Gastroesophageal sphincter (tissue), 4 donors: ENCODE measurements at regions not wholly inside any gene's neighbourhood (a gene's known extent, or its start where the extent isn't known, plus 50 kb on each side); places are given as distances from the start of the nearest gene placed in this dataset.
A peak's percentile ranks its signal among the peaks of the same experiment; 100 is the strongest.

Experiments
- ATAC-seq: fragments of 150-250 bp; one replicate; pipeline ENCODE4 v1.9.1; 2016; ENCODE audit warnings: mild to moderate bottlenecking, moderate library complexity
- H3K27ac ChIP-seq, 4 donors: fragments of 200-600 bp; sonication (generic) in 3 of 4; 1 replicate in 3 of 4; 2 replicates in 1 of 4; pipeline ENCODE4 v1.5.1; 2016 to 2019
- H3K27me3 ChIP-seq: fragments of 200-600 bp; sonication (generic); one replicate; pipeline ENCODE4 v1.5.1; 2019
- H3K36me3 ChIP-seq, 2 donors: fragments of 200-600 bp; sonication (generic); one replicate each; pipeline ENCODE4 v1.5.1; 2019; ENCODE audit warnings: control low read depth in 1 of 2
- H3K4me1 ChIP-seq, 3 donors: fragments of 200-600 bp; sonication (generic); 1 replicate in 2 of 3; 2 replicates in 1 of 3; pipeline ENCODE4 v1.5.1; 2016 to 2019; ENCODE audit warnings: control low read depth in 2 of 3
- H3K4me3 ChIP-seq, 2 donors: fragments of 200-600 bp; sonication (generic); one replicate each; pipeline ENCODE4 v1.5.1; 2019; ENCODE audit warnings: mild to moderate bottlenecking in 1 of 2, moderate library complexity in 1 of 2
- H3K9me3 ChIP-seq, 3 donors: fragments of 200-600 bp; sonication (generic); one replicate each; pipeline ENCODE4 v1.5.1; 2017 to 2019; ENCODE audit warnings: control low read depth in 2 of 3
- CTCF ChIP-seq, 4 experiments: fragments of 200-600 bp in 2 of 4; fragments of 450-650 bp in 2 of 4; sonication (generic) in 1 of 4; IDR thresholded peaks; one replicate each; pipeline ENCODE4 v1.5.1; 2017 to 2019; ENCODE audit warnings: antibody characterized with exemption in 4 of 4, mild to moderate bottlenecking in 2 of 4, moderate library complexity in 2 of 4
- EP300 ChIP-seq: sonication (generic); formaldehyde crosslinking; IDR thresholded peaks from one replicate; pipeline ENCODE4 v1.6.1; 2017; ENCODE audit warnings: antibody characterized with exemption, mild to moderate bottlenecking
- POLR2A ChIP-seq, 2 donors: fragments of 450-650 bp; IDR thresholded peaks; one replicate each; pipeline ENCODE4 v1.6.1; 2017; ENCODE audit warnings: antibody characterized with exemption in 2 of 2, mild to moderate bottlenecking in 2 of 2, moderate library complexity in 1 of 2
- POLR2AphosphoS5 ChIP-seq: sonication (generic); formaldehyde crosslinking; IDR thresholded peaks from one replicate; pipeline ENCODE4 v1.6.1; 2017; ENCODE audit warnings: antibody characterized with exemption
- WGBS, 2 donors: methylation state at CpG; one replicate each; pipeline ENCODE4 v1.1.5; 2018; ENCODE audit warnings: low coverage in 1 of 2; 5-methylcytosine and 5-hydroxymethylcytosine counted together

- ATAC-seq: no peak
- H3K4me3 ChIP-seq: no peak overlapping the region
- WGBS, 2 donors: 88 to 100% methylated on average over 1 of the region's 1 CpG
- H3K27me3 ChIP-seq: peaks cover 21% of the 10 kb centered on the region
- no peaks in the 10 kb centered on the region for H3K36me3 ChIP-seq
- TF ChIP-seq POLR2A (IDR thresholded peaks at IDR 0.05): no peak
- no peak for TF ChIP-seq POLR2AphosphoS5
- TF ChIP-seq CTCF (IDR thresholded peaks at IDR 0.05): no peak
- TF ChIP-seq EP300: no peak
- H3K27ac ChIP-seq: no peak overlapping the region
- H3K4me1 ChIP-seq: no peaks in the 10 kb centered on the region
- H3K9me3 ChIP-seq: peaks cover 0 to 40% (median 2%) of the 10 kb centered on the region in 3 donors
These were observed 191.4 kb downstream of the KIF26A start for GRCh38 chr14:104329793-104330192.

- H3K9me3 ChIP-seq: peaks cover 0 to 40% (median 2%) of the 10 kb centered on the region in 3 donors
- H3K4me1 ChIP-seq: no peaks in the 10 kb centered on the region
- H3K27me3 ChIP-seq: peaks cover 29% of the 10 kb centered on the region
- H3K27ac ChIP-seq: no peak overlapping the region
- ATAC-seq: no peak
- 86% methylated on average over 8 of the region's 20 CpGs; no CpG with 5 or more reads in 1 of the 2 donors for WGBS, 2 donors
- no peak overlapping the region for H3K4me3 ChIP-seq
- no peak for TF ChIP-seq POLR2A (IDR thresholded peaks at IDR 0.05)
- TF ChIP-seq EP300: no peak
- TF ChIP-seq CTCF (IDR thresholded peaks at IDR 0.05): no peak
- no peak for TF ChIP-seq POLR2AphosphoS5
- H3K36me3 ChIP-seq: no peaks in the 10 kb centered on the region
These were observed 193.7 kb downstream of the KIF26A start for GRCh38 chr14:104331871-104332605.

GRCh38 chr14:104332634-104333270 lies 194.4 kb downstream of the KIF26A start:
- H3K4me1 ChIP-seq: no peaks in the 10 kb centered on the region
- no peaks in the 10 kb centered on the region for H3K36me3 ChIP-seq
- WGBS, 2 donors: 60% methylated on average over 2 of the region's 15 CpGs; no CpG with 5 or more reads in 1 of the 2 donors
- peaks cover 29% of the 10 kb centered on the region for H3K27me3 ChIP-seq
- ATAC-seq: peak; percentile 43
- H3K4me3 ChIP-seq: no peak overlapping the region
- no peak overlapping the region for H3K27ac ChIP-seq
- TF ChIP-seq EP300 (no peak), CTCF (IDR thresholded peaks at IDR 0.05) (no peak), POLR2AphosphoS5 (no peak), POLR2A (IDR thresholded peaks at IDR 0.05) (no peak)
- peaks cover 0 to 40% (median 2%) of the 10 kb centered on the region in 3 donors for H3K9me3 ChIP-seq

GRCh38 chr14:104333646-104334423 lies 195.4 kb downstream of the KIF26A start:
- Histone ChIP-seq H3K27me3 (peaks cover 34% of the 10 kb centered on the region), H3K4me1 (no peaks in the 10 kb centered on the region), H3K4me3 (no peak overlapping the region), H3K36me3 (no peaks in the 10 kb centered on the region), H3K27ac (no peak overlapping the region), H3K9me3 (peaks cover 0 to 44% (median 2%) of the 10 kb centered on the region in 3 donors)
- TF ChIP-seq EP300 (no peak), POLR2AphosphoS5 (no peak), POLR2A (IDR thresholded peaks at IDR 0.05) (no peak), CTCF (IDR thresholded peaks at IDR 0.05) (no peak)
- 41 to 55% methylated on average over 12 of the region's 39 CpGs for WGBS, 2 donors
- ATAC-seq: no peak
